SK-N-SH treated with all-trans-retinoic acid at 6 μM for 48 hours (cell line): ENCODE measurements at regions not wholly inside any gene's neighbourhood (a gene's known extent, or its start where the extent isn't known, plus 50 kb on each side); places are given as distances from the start of the nearest gene placed in this dataset.

ENCODE experiments used
- ATAC-seq: fragments of 200-7000 bp; cut with Tn5 transposase; 3 replicates; pipeline ENCODE4 v1.9.1; 2020; ENCODE audit warnings: mild to moderate bottlenecking, moderate library complexity
- ARNTL ChIP-seq: fragments of 450-650 bp; formaldehyde crosslinking; IDR thresholded peaks from 2 replicates; pipeline ENCODE4 v1.5.0; 2020; ENCODE audit warnings: low read depth, mild to moderate bottlenecking, moderate library complexity, borderline replicate concordance
- BACH2 ChIP-seq: fragments of 250-450 bp; sonication (Bioruptor Pico); IDR thresholded peaks from 2 replicates; pipeline ENCODE4 v1.9.0; 2021; ENCODE audit warnings: mild to moderate bottlenecking, borderline replicate concordance
- CREB5 ChIP-seq: fragments of 250-450 bp; sonication (Bioruptor Pico); IDR thresholded peaks from 2 replicates; pipeline ENCODE4 v1.5.1; 2020; ENCODE audit warnings: low read depth, mild to moderate bottlenecking, moderate library complexity
- CSDC2 ChIP-seq: fragments of 250-450 bp; sonication (Bioruptor Pico); IDR thresholded peaks from 2 replicates; pipeline ENCODE4 v1.5.0; 2020; ENCODE audit warnings: mild to moderate bottlenecking, moderate library complexity
- CSRNP3 ChIP-seq: fragments of 250-450 bp; sonication (Bioruptor Pico); IDR thresholded peaks from 2 replicates; pipeline ENCODE4 v1.5.1; 2021; ENCODE audit warnings: mild to moderate bottlenecking, moderate library complexity
- ESRRG ChIP-seq: fragments of 250-450 bp; sonication (Bioruptor Pico); IDR thresholded peaks from 2 replicates; pipeline ENCODE4 v1.6.1; 2021; ENCODE audit warnings: mild to moderate bottlenecking
- GLIS3 ChIP-seq: fragments of 250-450 bp; sonication (Bioruptor Pico); IDR thresholded peaks from 2 replicates; pipeline ENCODE4 v1.5.0; 2020; ENCODE audit warnings: mild to moderate bottlenecking, moderate library complexity
- ISL1 ChIP-seq: fragments of 250-450 bp; sonication (Bioruptor Pico); IDR thresholded peaks from 2 replicates; pipeline ENCODE4 v2.1.2; 2022; ENCODE audit warnings: mild to moderate bottlenecking, moderate library complexity
- OSR1 ChIP-seq: fragments of 250-450 bp; sonication (Bioruptor Pico); IDR thresholded peaks from 2 replicates; pipeline ENCODE4 v1.8.0; 2022; ENCODE audit warnings: moderate library complexity, mild to moderate bottlenecking, inconsistent platforms
- PATZ1 ChIP-seq: fragments of 250-450 bp; sonication (Bioruptor Pico); IDR thresholded peaks from 2 replicates; pipeline ENCODE4 v1.8.0; 2020; ENCODE audit warnings: mild to moderate bottlenecking, moderate library complexity, borderline replicate concordance
- PPARA ChIP-seq: fragments of 250-450 bp; sonication (Bioruptor Pico); IDR thresholded peaks from 2 replicates; pipeline ENCODE4 v1.5.0; 2020; ENCODE audit warnings: mild to moderate bottlenecking, borderline replicate concordance
- TCF4 ChIP-seq: fragments of 250-450 bp; sonication (Bioruptor Pico); IDR thresholded peaks from 2 replicates; pipeline ENCODE4 v1.8.0; 2021; ENCODE audit warnings: mild to moderate bottlenecking, moderate library complexity, borderline replicate concordance
- TOX ChIP-seq: fragments of 250-450 bp; sonication (Bioruptor Pico); IDR thresholded peaks from 2 replicates; pipeline ENCODE4 v1.8.0; 2021; ENCODE audit warnings: mild to moderate bottlenecking, moderate library complexity, borderline replicate concordance
- TSHZ2 ChIP-seq: fragments of 250-450 bp; sonication (Bioruptor Pico); IDR thresholded peaks from 2 replicates; pipeline ENCODE4 v1.5.0; 2020; ENCODE audit warnings: mild to moderate bottlenecking, moderate library complexity
- ZC3H10 ChIP-seq: fragments of 250-450 bp; sonication (Bioruptor Pico); IDR thresholded peaks from 2 replicates; pipeline ENCODE4 v1.5.1; 2021; ENCODE audit warnings: mild to moderate bottlenecking, moderate library complexity
- ZFP3 ChIP-seq: fragments of 250-450 bp; sonication (Bioruptor Pico); IDR thresholded peaks from 2 replicates; pipeline ENCODE4 v1.5.0; 2020; ENCODE audit warnings: mild to moderate bottlenecking, moderate library complexity
- ZFP30 ChIP-seq: fragments of 450-650 bp; formaldehyde crosslinking; IDR thresholded peaks from 2 replicates; pipeline ENCODE4 v1.5.0; 2022; ENCODE audit warnings: mild to moderate bottlenecking, moderate library complexity
- ZNF565 ChIP-seq: fragments of 450-650 bp; formaldehyde crosslinking; conservative IDR thresholded peaks from 2 replicates; pipeline ENCODE4 v1.5.0; 2020; ENCODE audit warnings: low read depth, mild to moderate bottlenecking, moderate library complexity
- ZNF70 ChIP-seq: fragments of 450-650 bp; formaldehyde crosslinking; IDR thresholded peaks from 2 replicates; pipeline ENCODE4 v1.5.0; 2020; ENCODE audit warnings: mild to moderate bottlenecking, moderate library complexity
- ZNF8 ChIP-seq: fragments of 450-650 bp; formaldehyde crosslinking; IDR thresholded peaks from 2 replicates; pipeline ENCODE4 v1.5.0; 2020; ENCODE audit warnings: mild to moderate bottlenecking, moderate library complexity

GRCh38 chr2:129354631-129355030 is 624.8 kb upstream of the RAB6C start (continued):
- no peak for TF ChIP-seq CSDC2 (CRISPR knock-in tag)
- TF ChIP-seq PPARA (CRISPR knock-in tag) = no peak
- TF ChIP-seq ZFP3 (CRISPR knock-in tag) = no peak
- no peak for TF ChIP-seq ZNF8 (CRISPR knock-in tag)
- no peak for TF ChIP-seq ARNTL (CRISPR knock-in tag)
- TF ChIP-seq, all 23 proteins: peak for 0

GRCh38 chr2:129361688-129362087 is 617.8 kb upstream of the RAB6C start:
- no peak for ATAC-seq
- TF ChIP-seq ZNF70 (CRISPR knock-in tag) (no peak), TSHZ2 (no peak), ZC3H10 (CRISPR knock-in tag) (no peak), TOX (CRISPR knock-in tag) (no peak), BACH2 (CRISPR knock-in tag) (no peak), PPARA (CRISPR knock-in tag) (no peak), ZNF8 (CRISPR knock-in tag) (no peak), OSR1 (CRISPR knock-in tag) (no peak), ARNTL (CRISPR knock-in tag) (no peak)
- TF ChIP-seq, all 23 proteins: peak for 0

- TF ChIP-seq BACH2 (CRISPR knock-in tag) (no peak), ARNTL (CRISPR knock-in tag) (no peak), CSRNP3 (CRISPR knock-in tag) (no peak), GLIS3 (no peak), CREB5 (CRISPR knock-in tag) (no peak)
- no peak for ATAC-seq
These were observed 613.2 kb upstream of the RAB6C start for GRCh38 chr2:129366263-129366662.

- no peak for ATAC-seq
- TF ChIP-seq ZNF565 (CRISPR knock-in tag) (no peak), BACH2 (CRISPR knock-in tag) (no peak), TCF4 (CRISPR knock-in tag) (no peak), ZC3H10 (CRISPR knock-in tag) (no peak), CSDC2 (CRISPR knock-in tag) (no peak), ZNF8 (CRISPR knock-in tag) (no peak), PPARA (CRISPR knock-in tag) (no peak), TSHZ2 (no peak), ISL1 (CRISPR knock-in tag) (no peak), ZNF70 (CRISPR knock-in tag) (no peak), ZFP30 (CRISPR knock-in tag) (no peak), PATZ1 (CRISPR knock-in tag) (no peak), ESRRG (CRISPR knock-in tag) (no peak), ARNTL (CRISPR knock-in tag) (no peak), OSR1 (CRISPR knock-in tag) (no peak), CREB5 (CRISPR knock-in tag) (no peak), ZFP3 (CRISPR knock-in tag) (no peak)
These were observed 612.4 kb upstream of the RAB6C start for GRCh38 chr2:129367107-129367506.
